ENCODE measurements at regions not wholly inside any gene's neighbourhood (a gene's known extent, or its start where the extent isn't known, plus 50 kb on each side); places are given as distances from the start of the nearest gene placed in this dataset.

DNA sequence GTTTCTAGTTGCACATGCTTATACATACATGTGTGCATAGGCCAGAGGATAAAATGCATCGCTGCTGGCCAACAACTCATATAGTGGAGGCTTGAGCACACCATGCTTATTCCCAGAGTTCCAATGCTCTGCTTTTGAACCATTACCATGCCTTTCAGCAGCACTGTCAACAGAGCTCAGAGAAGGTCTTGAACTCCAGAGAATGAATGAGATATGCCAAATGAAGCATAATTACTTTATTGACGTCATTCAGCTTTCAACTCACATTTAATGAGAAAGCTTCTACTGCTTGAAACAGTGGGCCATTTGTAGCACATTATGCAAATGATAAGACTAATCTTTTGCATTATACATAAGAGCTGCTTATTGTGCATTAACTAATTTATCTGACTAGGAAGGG is 765.3 kb upstream of the GRAMD2B start:
- DNase-seq (ENCODE audit: low spot score) (no peak), ATAC-seq (ENCODE audit: low FRiP score) (no peak)
- TF ChIP-seq, protein P1, sequence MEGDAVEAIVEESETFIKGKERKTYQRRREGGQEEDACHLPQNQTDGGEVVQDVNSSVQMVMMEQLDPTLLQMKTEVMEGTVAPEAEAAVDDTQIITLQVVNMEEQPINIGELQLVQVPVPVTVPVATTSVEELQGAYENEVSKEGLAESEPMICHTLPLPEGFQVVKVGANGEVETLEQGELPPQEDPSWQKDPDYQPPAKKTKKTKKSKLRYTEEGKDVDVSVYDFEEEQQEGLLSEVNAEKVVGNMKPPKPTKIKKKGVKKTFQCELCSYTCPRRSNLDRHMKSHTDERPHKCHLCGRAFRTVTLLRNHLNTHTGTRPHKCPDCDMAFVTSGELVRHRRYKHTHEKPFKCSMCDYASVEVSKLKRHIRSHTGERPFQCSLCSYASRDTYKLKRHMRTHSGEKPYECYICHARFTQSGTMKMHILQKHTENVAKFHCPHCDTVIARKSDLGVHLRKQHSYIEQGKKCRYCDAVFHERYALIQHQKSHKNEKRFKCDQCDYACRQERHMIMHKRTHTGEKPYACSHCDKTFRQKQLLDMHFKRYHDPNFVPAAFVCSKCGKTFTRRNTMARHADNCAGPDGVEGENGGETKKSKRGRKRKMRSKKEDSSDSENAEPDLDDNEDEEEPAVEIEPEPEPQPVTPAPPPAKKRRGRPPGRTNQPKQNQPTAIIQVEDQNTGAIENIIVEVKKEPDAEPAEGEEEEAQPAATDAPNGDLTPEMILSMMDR (IDR thresholded peaks at IDR 0.05) = no peak

GRCh38 chr5:125659316-125660023 is 763.7 kb upstream of the GRAMD2B start:
- ATAC-seq (ENCODE audit: low FRiP score) (no peak), DNase-seq (ENCODE audit: low spot score) (no peak)
- TF ChIP-seq, protein P1 (IDR thresholded peaks at IDR 0.05) = no peak

- TF ChIP-seq, protein P1 (IDR thresholded peaks at IDR 0.05) = no peak
- ATAC-seq (ENCODE audit: low FRiP score) (no peak), DNase-seq (ENCODE audit: low spot score) (no peak)
Measured at GRCh38 chr5:125660231-125660895, 762.8 kb upstream of the GRAMD2B start.

GRCh38 chr5:125661584-125661983 is 761.6 kb upstream of the GRAMD2B start:
- TF ChIP-seq, protein P1 (IDR thresholded peaks at IDR 0.05) = no peak
- no peak for ATAC-seq (ENCODE audit: low FRiP score)
- DNase-seq (ENCODE audit: low spot score) = no peak

DNA sequence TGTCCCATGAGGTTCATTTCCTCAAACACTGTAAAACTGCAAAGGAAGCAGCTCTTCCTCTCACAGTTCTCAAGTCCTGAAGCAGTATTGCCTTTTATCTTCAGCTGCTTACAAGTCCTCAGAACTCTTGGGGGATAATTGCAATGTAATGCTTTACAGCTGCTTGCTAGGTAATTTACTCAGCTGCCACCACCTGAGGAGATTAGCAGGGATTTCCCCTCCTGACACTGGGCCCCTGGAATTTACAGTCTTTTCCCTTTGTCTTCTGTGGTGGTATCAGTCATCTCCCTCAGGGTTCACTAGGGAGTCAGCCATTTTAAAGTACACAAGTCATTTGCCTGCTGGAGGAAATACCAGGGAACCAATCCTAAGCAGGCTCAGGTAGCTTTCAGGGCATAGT is 754.3 kb upstream of the GRAMD2B start:
- no peak for ATAC-seq (ENCODE audit: low FRiP score)
- TF ChIP-seq, protein P1 (IDR thresholded peaks at IDR 0.05) = no peak
- DNase-seq (ENCODE audit: low spot score) = no peak

- TF ChIP-seq, protein P1 (IDR thresholded peaks at IDR 0.05) = no peak
- no peak for ATAC-seq (ENCODE audit: low FRiP score)
- no peak for DNase-seq (ENCODE audit: low spot score)
Measured at GRCh38 chr5:125673359-125673950, 749.8 kb upstream of the GRAMD2B start.

All from omental fat pad (tissue), 3 donors.